H1 (cell line): ENCODE measurements at regions not wholly inside any gene's neighbourhood (a gene's known extent, or its start where the extent isn't known, plus 50 kb on each side); places are given as distances from the start of the nearest gene placed in this dataset.

Experiments used
- CTCF ChIA-PET: fragments of 300-600 bp; sonication (Branson Sonifier 250); formaldehyde crosslinking; loops from one replicate; lab custom pipeline; 2021; ENCODE audit not compliant: partially characterized antibody; lab: Charles Lee
- POLR2A ChIA-PET: fragments of 300-600 bp; sonication (Branson Sonifier 250); formaldehyde crosslinking; loops from one replicate; lab custom pipeline; 2021; ENCODE audit warnings: inconsistent platforms; ENCODE audit not compliant: partially characterized antibody; lab: Charles Lee
- DNase-seq, 2 experiments: peaks; one replicate each; pipeline versions ENCODE4 v3.0.0 to v3.0.0-alpha.2; 2010 to 2022; ENCODE audit warnings: low spot score in 2 of 2, low read depth in 1 of 2, mixed read lengths in 1 of 2
- FAIRE-seq: peaks from 2 replicates; lab custom pipeline; 2011; peaks lifted over from hg19 to GRCh38; lab: Jason Lieb, UNC
- H2AFZ ChIP-seq: 2 replicates; pipeline ENCODE4 v1.8.1; 2012; ENCODE audit warnings: low read length, inconsistent platforms
- H2AK5ac ChIP-seq: 2 replicates; pipeline ENCODE4 v1.6.1; 2013; ENCODE audit warnings: low read depth, low read length
- H2BK120ac ChIP-seq: replicated peaks from 2 replicates; pipeline ENCODE3; 2013; ENCODE audit warnings: low read depth, low read length, inconsistent platforms
- H2BK12ac ChIP-seq: 2 replicates; pipeline ENCODE4 v1.6.1; 2013; ENCODE audit warnings: low read depth, low read length
- H2BK15ac ChIP-seq: 2 replicates; pipeline ENCODE4 v1.6.1; 2013; ENCODE audit warnings: low read length
- H2BK20ac ChIP-seq: 2 replicates; pipeline ENCODE4 v1.6.1; 2013; ENCODE audit warnings: low read length
- H2BK5ac ChIP-seq: 2 replicates; pipeline ENCODE4 v1.6.1; 2013; ENCODE audit warnings: low read depth, low read length
- H3K14ac ChIP-seq: 2 replicates; pipeline ENCODE4 v1.6.1; 2013; ENCODE audit warnings: inconsistent platforms; ENCODE audit not compliant: insufficient read length
- H3K18ac ChIP-seq: 2 replicates; pipeline ENCODE4 v1.6.1; 2013; ENCODE audit warnings: low read length; ENCODE audit errors: extremely low read depth
- H3K23ac ChIP-seq: 2 replicates; pipeline ENCODE4 v1.6.1; 2013; ENCODE audit warnings: inconsistent platforms; ENCODE audit not compliant: insufficient read length
- H3K23me2 ChIP-seq: 2 replicates; pipeline ENCODE4 v1.6.1; 2013; ENCODE audit warnings: low read depth, low read length
- H3K27ac ChIP-seq: 2 replicates; pipeline ENCODE4 v1.6.1; 2011; ENCODE audit warnings: low read depth, low read length, inconsistent platforms
- H3K27me3 ChIP-seq, 4 experiments: replicated peaks in 1 of 4; 1 replicate in 1 of 4; 2 replicates in 3 of 4; pipeline versions ENCODE4 v1.6.1 to v1.8.1; 2011 to 2013; ENCODE audit warnings: low read length in 3 of 4, mild to moderate bottlenecking in 3 of 4, inconsistent platforms in 2 of 4, mixed read lengths in 2 of 4, moderate library complexity in 1 of 4; ENCODE audit not compliant: control insufficient read depth in 3 of 4, insufficient read depth in 3 of 4; ENCODE audit errors: extremely low read depth in 1 of 4
- H3K36me3 ChIP-seq, 4 experiments: 2 replicates each; pipeline versions ENCODE4 v1.6.1 to v1.8.1; 2011 to 2013; ENCODE audit warnings: mild to moderate bottlenecking in 4 of 4, low read length in 3 of 4, moderate library complexity in 2 of 4, control low read depth in 1 of 4, inconsistent platforms in 1 of 4; ENCODE audit not compliant: insufficient read depth in 4 of 4, control insufficient read depth in 2 of 4
- H3K4ac ChIP-seq: replicated peaks from 2 replicates; pipeline ENCODE3; 2013; ENCODE audit warnings: low read length, low read depth, mixed read lengths, inconsistent platforms; ENCODE audit not compliant: insufficient read length
- H3K4me1 ChIP-seq, 4 experiments: replicated peaks in 1 of 4; 1 replicate in 1 of 4; 2 replicates in 3 of 4; pipeline versions ENCODE4 v1.6.1 to v1.8.1; 2011 to 2013; ENCODE audit warnings: low read length in 3 of 4, inconsistent platforms in 2 of 4, mixed read lengths in 1 of 4; ENCODE audit not compliant: insufficient read depth in 4 of 4, control insufficient read depth in 3 of 4
- H3K4me2 ChIP-seq, 2 experiments: 2 replicates each; pipeline versions ENCODE4 v1.6.1 to v1.8.1; 2011 to 2013; ENCODE audit warnings: low read depth in 2 of 2, low read length in 2 of 2, control low read depth in 1 of 2, inconsistent platforms in 1 of 2, mild to moderate bottlenecking in 1 of 2; ENCODE audit not compliant: insufficient read depth in 1 of 2
- H3K4me3 ChIP-seq, 4 experiments: fragments of 200-600, 300-600 bp in 1 of 4; sonication (generic), shearing (Covaris generic), sonication (Bioruptor Twin) in 1 of 4; 2 replicates each; pipeline versions ENCODE4 v1.5.1 to v1.8.1; 2011 to 2016; ENCODE audit warnings: low read length in 4 of 4, low read depth in 3 of 4, control low read depth in 2 of 4, inconsistent platforms in 2 of 4, mild to moderate bottlenecking in 2 of 4, mixed read lengths in 1 of 4, moderate library complexity in 1 of 4; ENCODE audit not compliant: insufficient read depth in 2 of 4; ENCODE audit errors: extremely low read depth in 1 of 4
- H3K56ac ChIP-seq: replicated peaks from 2 replicates; pipeline ENCODE3; 2013; ENCODE audit warnings: low read depth, mild to moderate bottlenecking, mixed read lengths, low read length, inconsistent platforms; ENCODE audit not compliant: insufficient read length
- H3K79me1 ChIP-seq: 2 replicates; pipeline ENCODE4 v1.6.1; 2013; ENCODE audit warnings: low read depth, low read length, control low read depth
- H3K79me2 ChIP-seq, 2 experiments: 2 replicates each; pipeline versions ENCODE4 v1.6.1 to v1.8.1; 2012 to 2013; ENCODE audit warnings: low read length in 2 of 2, mild to moderate bottlenecking in 2 of 2, inconsistent platforms in 1 of 2; ENCODE audit not compliant: insufficient read depth in 2 of 2, control insufficient read depth in 1 of 2
- H3K9ac ChIP-seq, 4 experiments: replicated peaks in 1 of 4; 1 replicate in 1 of 4; 2 replicates in 3 of 4; pipeline versions ENCODE4 v1.6.1 to v1.8.1; 2011 to 2013; ENCODE audit warnings: low read depth in 3 of 4, low read length in 3 of 4, control low read depth in 2 of 4, mild to moderate bottlenecking in 2 of 4, moderate library complexity in 2 of 4, inconsistent platforms in 1 of 4; ENCODE audit errors: extremely low read depth in 1 of 4
- H3K9me3 ChIP-seq, 2 experiments: 2 replicates each; pipeline versions ENCODE4 v1.6.1 to v1.8.1; 2012 to 2013; ENCODE audit warnings: mild to moderate bottlenecking in 2 of 2, moderate library complexity in 2 of 2, control low read depth in 1 of 2, inconsistent platforms in 1 of 2, low read depth in 1 of 2, low read length in 1 of 2, mixed read lengths in 1 of 2; ENCODE audit not compliant: insufficient read depth in 2 of 2
- H4K20me1 ChIP-seq, 2 experiments: replicated peaks in 1 of 2; 2 replicates each; pipeline versions ENCODE3 to v1.8.1; 2011 to 2013; ENCODE audit warnings: inconsistent platforms in 2 of 2, low read length in 2 of 2, mild to moderate bottlenecking in 1 of 2; ENCODE audit not compliant: insufficient read depth in 2 of 2, control insufficient read depth in 1 of 2
- H4K5ac ChIP-seq: 2 replicates; pipeline ENCODE4 v1.6.1; 2013; ENCODE audit warnings: low read length, low read depth, mixed read lengths, inconsistent platforms; ENCODE audit not compliant: insufficient read length
- H4K8ac ChIP-seq: 2 replicates; pipeline ENCODE4 v1.8.0; 2013; ENCODE audit warnings: mild to moderate bottlenecking, moderate library complexity, low read length, inconsistent platforms; ENCODE audit not compliant: insufficient read depth; ENCODE audit errors: extremely low read depth
- H4K91ac ChIP-seq: replicated peaks from 2 replicates; pipeline ENCODE3; 2013; ENCODE audit warnings: low read length, mixed read lengths, inconsistent platforms; ENCODE audit not compliant: insufficient read length
- SAP30 ChIP-seq: fragments of 300-600 bp; sonication (generic); IDR thresholded peaks from 2 replicates; pipeline ENCODE4 v1.7.1; 2012; ENCODE audit warnings: low read length, moderate library complexity, mild to moderate bottlenecking, inconsistent platforms; ENCODE audit not compliant: insufficient read depth, insufficient replicate concordance
- SUZ12 ChIP-seq: fragments of 200-600 bp; sonication (generic); IDR thresholded peaks from 2 replicates; pipeline ENCODE4 v1.6.1; 2012; ENCODE audit warnings: mild to moderate bottlenecking, inconsistent platforms, low read length, moderate library complexity, mixed read lengths
- WGBS, 2 experiments: shearing (Covaris generic) in 1 of 2; methylation state at CpG; one replicate each; pipeline versions ENCODE4 v1.1.6 to v1.1.7; 2013 to 2015; ENCODE audit warnings: low lambda C conversion rate in 2 of 2, mixed read lengths in 2 of 2, inconsistent platforms in 1 of 2, low coverage in 1 of 2, missing lambda C conversion rate in 1 of 2; ENCODE audit not compliant: insufficient replicate concordance in 2 of 2, insufficient coverage in 1 of 2, insufficient read length in 1 of 2; ENCODE audit errors: extremely low coverage in 1 of 2, missing lambda C conversion rate in 1 of 2; 5-methylcytosine and 5-hydroxymethylcytosine counted together
- TF ChIP-seq, protein P1 (sequence below): IDR thresholded peaks from 2 replicates; pipeline ENCODE4 v1.6.1; 2012; ENCODE audit warnings: inconsistent platforms

DNA sequence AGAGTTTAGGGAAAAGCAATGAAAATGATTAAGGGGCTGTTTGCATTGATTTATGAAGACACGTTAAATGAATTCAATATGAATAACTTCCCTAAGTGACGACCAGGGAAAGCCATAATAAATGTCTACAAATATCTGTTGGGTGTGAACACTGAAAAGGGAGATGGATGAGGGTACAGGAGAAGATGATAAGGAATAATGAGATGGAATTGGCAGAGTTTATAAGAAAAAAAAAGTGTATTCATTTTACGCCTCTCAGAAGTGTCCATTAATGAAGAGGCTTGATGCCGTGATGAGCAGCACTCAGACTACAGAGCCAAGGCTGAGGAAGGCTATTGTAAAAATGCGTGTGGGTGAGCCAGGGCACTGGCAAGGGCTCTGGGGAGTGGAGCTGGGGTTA lies 346.7 kb upstream of the AKR1E2 start:
- H3K79me1 ChIP-seq = no peaks in the 10 kb centered on the region
- no peak overlapping the region for H2AFZ ChIP-seq
- no peak overlapping the region for H2BK5ac ChIP-seq
- no peak overlapping the region for H2AK5ac ChIP-seq
- no peaks in the 10 kb centered on the region; the same call in 1 of the 2 replicates for H3K23me2 ChIP-seq
- CTCF ChIA-PET = no interaction called here
- no peak for FAIRE-seq
- H3K27ac ChIP-seq = no peak overlapping the region
- H3K56ac ChIP-seq = no peak overlapping the region
- no peak overlapping the region for H3K9ac ChIP-seq
- H4K20me1 ChIP-seq = no peaks in the 10 kb centered on the region
- no peak overlapping the region for H3K23ac ChIP-seq
- H3K4me2 ChIP-seq = no peak overlapping the region
- H3K14ac ChIP-seq = no peak overlapping the region
- H3K27me3 ChIP-seq = no peaks in the 10 kb centered on the region
- H2BK120ac ChIP-seq = no peak overlapping the region
- H4K8ac ChIP-seq = no peak overlapping the region
- WGBS, 2 experiments = 93% methylated on average over 5 of the region's 5 CpGs; no CpG with 5 or more reads in 1 of the 2 experiments
- H4K91ac ChIP-seq = no peak overlapping the region
- no peak overlapping the region for H3K18ac ChIP-seq
- POLR2A ChIA-PET = no interaction called here
- H4K5ac ChIP-seq = no peak overlapping the region
- no peaks in the 10 kb centered on the region for H3K79me2 ChIP-seq
- H2BK15ac ChIP-seq = no peak overlapping the region
- H2BK12ac ChIP-seq = no peak overlapping the region
- H3K4me3 ChIP-seq = no peak overlapping the region
- no peaks in the 10 kb centered on the region for H3K9me3 ChIP-seq
- no peak overlapping the region for H3K4ac ChIP-seq
- H2BK20ac ChIP-seq = no peak overlapping the region
- peaks cover 0 to 4% (median 0%) of the 10 kb centered on the region in 4 experiments; a peak in 1 of 7 replicates for H3K4me1 ChIP-seq
- no peaks in the 10 kb centered on the region for H3K36me3 ChIP-seq
- DNase-seq = no peak
- TF ChIP-seq SAP30 = no peak
- TF ChIP-seq, protein P1, sequence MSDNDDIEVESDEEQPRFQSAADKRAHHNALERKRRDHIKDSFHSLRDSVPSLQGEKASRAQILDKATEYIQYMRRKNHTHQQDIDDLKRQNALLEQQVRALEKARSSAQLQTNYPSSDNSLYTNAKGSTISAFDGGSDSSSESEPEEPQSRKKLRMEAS = no peak
- no peak for TF ChIP-seq SUZ12
